Endodermal cell (in vitro differentiated cells): ENCODE measurements at regions not wholly inside any gene's neighbourhood (a gene's known extent, or its start where the extent isn't known, plus 50 kb on each side); places are given as distances from the start of the nearest gene placed in this dataset.

Source experiments
- DNase-seq: peaks from one replicate; pipeline ENCODE4 v3.0.0-alpha.2; 2017
- H3K27ac ChIP-seq: 2 replicates; pipeline ENCODE4 v1.5.1; 2013; ENCODE audit warnings: mild to moderate bottlenecking, low read depth, low read length, moderate library complexity
- H3K27me3 ChIP-seq: 2 replicates; pipeline ENCODE4 v1.6.1; 2013; ENCODE audit warnings: mild to moderate bottlenecking, low read length, moderate library complexity; ENCODE audit not compliant: insufficient read depth, control insufficient read depth, poor library complexity, severe bottlenecking
- H3K36me3 ChIP-seq: 2 replicates; pipeline ENCODE4 v1.7.0; 2013; ENCODE audit warnings: mild to moderate bottlenecking, low read length, moderate library complexity; ENCODE audit not compliant: control insufficient read depth, insufficient read depth
- H3K4me1 ChIP-seq: one replicate; pipeline ENCODE4 v1.7.0; 2013; ENCODE audit warnings: low read length; ENCODE audit not compliant: control insufficient read depth, insufficient read depth
- H3K4me3 ChIP-seq: 2 replicates; pipeline ENCODE4 v1.5.1; 2013; ENCODE audit warnings: mild to moderate bottlenecking, low read length, moderate library complexity
- H3K9ac ChIP-seq: 2 replicates; pipeline ENCODE4 v1.6.1; 2013; ENCODE audit warnings: mild to moderate bottlenecking, low read length, moderate library complexity; ENCODE audit not compliant: poor library complexity, severe bottlenecking; ENCODE audit errors: extremely low read depth
- H3K9me3 ChIP-seq: 2 replicates; pipeline ENCODE4 v1.6.1; 2013; ENCODE audit warnings: mild to moderate bottlenecking, low read length, moderate library complexity; ENCODE audit not compliant: control insufficient read depth
- H3K27ac Mint-ChIP-seq: 2 replicates; pipeline ENCODE4 v1.8.0; 2020; ENCODE audit warnings: mixed read lengths
- H3K27me3 Mint-ChIP-seq: 2 replicates; pipeline ENCODE4 v1.8.0; 2021; ENCODE audit warnings: mild to moderate bottlenecking, mixed read lengths; ENCODE audit not compliant: insufficient read depth
- H3K36me3 Mint-ChIP-seq: 2 replicates; pipeline ENCODE4 v1.8.0; 2020; ENCODE audit warnings: low read depth, mixed read lengths
- H3K4me1 Mint-ChIP-seq: 2 replicates; pipeline ENCODE4 v1.8.0; 2020; ENCODE audit warnings: mixed read lengths
- H3K4me3 Mint-ChIP-seq: 2 replicates; pipeline ENCODE4 v1.8.0; 2020; ENCODE audit warnings: mild to moderate bottlenecking, moderate library complexity, mixed read lengths
- H3K9me3 Mint-ChIP-seq: 2 replicates; pipeline ENCODE4 v1.8.0; 2020; ENCODE audit warnings: mild to moderate bottlenecking, mixed read lengths
- CTCF ChIP-seq: fragments of 200-600 bp; sonication (generic); conservative IDR thresholded peaks from 2 replicates; pipeline ENCODE4 v1.5.0; 2021; ENCODE audit warnings: antibody characterized with exemption, mild to moderate bottlenecking
- whole genome bisulfite sequencing, 2 experiments: methylation state at CpG; one replicate each; pipeline versions ENCODE4 v1.1.5 to v1.1.7; 2013; ENCODE audit warnings: missing lambda C conversion rate in 2 of 2, mixed read lengths in 1 of 2; ENCODE audit not compliant: insufficient coverage in 1 of 2, insufficient read length in 1 of 2; 5-methylcytosine and 5-hydroxymethylcytosine counted together

DNA sequence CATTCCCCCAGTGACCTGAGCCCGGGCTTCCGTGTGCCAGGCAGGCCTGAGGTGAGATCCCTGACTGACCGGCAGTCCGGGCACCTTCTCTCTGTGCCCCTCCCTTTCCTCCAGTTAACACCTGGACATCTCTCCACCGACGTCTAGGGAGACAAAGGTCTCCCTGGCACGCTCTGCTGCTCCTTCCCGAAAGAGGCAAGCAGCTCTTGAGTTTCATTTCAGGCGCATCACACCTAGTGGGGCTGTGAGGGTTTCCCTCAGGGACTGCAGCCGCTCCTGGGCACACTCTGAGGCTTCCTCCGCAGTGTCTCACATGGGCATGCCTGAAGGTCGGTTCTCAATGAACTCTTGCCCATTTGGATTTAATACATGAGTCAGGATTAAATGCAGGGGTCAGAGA, 322.7 kb downstream of the CTTN start:
- Mint-ChIP-seq H3K4me3 (no peak overlapping the region), H3K27me3 (no peaks in the 10 kb centered on the region), H3K27ac (no peak overlapping the region), H3K36me3 (no peaks in the 10 kb centered on the region), H3K9me3 (no peaks in the 10 kb centered on the region), H3K4me1 (peaks cover 3% of the 10 kb centered on the region)
- H3K27ac ChIP-seq: no peak overlapping the region
- no peak overlapping the region for H3K9ac ChIP-seq
- no peaks in the 10 kb centered on the region for H3K4me1 ChIP-seq
- no peak for DNase-seq
- WGBS, 2 experiments: 93 to 94% methylated on average over 8 to 12 of the region's 12 CpGs
- H3K27me3 ChIP-seq: no peaks in the 10 kb centered on the region
- no peak overlapping the region for H3K4me3 ChIP-seq
- no peak for TF ChIP-seq CTCF
- H3K36me3 ChIP-seq: no peaks in the 10 kb centered on the region
- H3K9me3 ChIP-seq: no peaks in the 10 kb centered on the region

DNA sequence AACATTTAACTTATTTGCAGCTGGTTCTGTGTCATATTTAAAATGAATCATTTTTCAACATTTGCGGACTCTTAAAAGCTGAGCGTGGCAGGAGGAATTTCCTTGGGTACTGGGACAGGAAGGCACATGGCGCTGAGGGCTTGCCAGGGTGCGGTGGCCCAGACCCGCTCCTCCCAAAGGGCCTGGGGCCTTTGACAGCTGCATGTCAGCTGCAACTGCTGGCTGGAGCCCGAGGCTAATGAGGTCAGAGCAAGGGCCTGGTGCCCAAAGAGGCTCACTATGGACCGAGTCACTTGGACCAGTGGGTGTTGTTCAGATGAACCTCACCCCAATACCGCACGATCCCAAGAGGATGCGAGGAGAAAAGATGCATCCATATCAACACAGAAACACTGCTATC, 326.9 kb downstream of the CTTN start:
- no peaks in the 10 kb centered on the region for H3K27me3 ChIP-seq
- no peak overlapping the region for H3K9ac ChIP-seq
- no peak overlapping the region for H3K27ac ChIP-seq
- no peak overlapping the region for H3K4me3 Mint-ChIP-seq
- DNase-seq: no peak
- H3K27me3 Mint-ChIP-seq: no peaks in the 10 kb centered on the region
- H3K9me3 Mint-ChIP-seq: peaks cover 3% of the 10 kb centered on the region
- H3K4me1 Mint-ChIP-seq: no peaks in the 10 kb centered on the region
- TF ChIP-seq CTCF: no peak
- WGBS, 2 experiments: 95 to 98% methylated on average over 9 to 10 of the region's 10 CpGs
- no peak overlapping the region for H3K27ac Mint-ChIP-seq
- H3K36me3 Mint-ChIP-seq: no peaks in the 10 kb centered on the region
- H3K36me3 ChIP-seq: no peaks in the 10 kb centered on the region
- no peaks in the 10 kb centered on the region for H3K4me1 ChIP-seq
- no peaks in the 10 kb centered on the region for H3K9me3 ChIP-seq
- no peak overlapping the region for H3K4me3 ChIP-seq

DNA sequence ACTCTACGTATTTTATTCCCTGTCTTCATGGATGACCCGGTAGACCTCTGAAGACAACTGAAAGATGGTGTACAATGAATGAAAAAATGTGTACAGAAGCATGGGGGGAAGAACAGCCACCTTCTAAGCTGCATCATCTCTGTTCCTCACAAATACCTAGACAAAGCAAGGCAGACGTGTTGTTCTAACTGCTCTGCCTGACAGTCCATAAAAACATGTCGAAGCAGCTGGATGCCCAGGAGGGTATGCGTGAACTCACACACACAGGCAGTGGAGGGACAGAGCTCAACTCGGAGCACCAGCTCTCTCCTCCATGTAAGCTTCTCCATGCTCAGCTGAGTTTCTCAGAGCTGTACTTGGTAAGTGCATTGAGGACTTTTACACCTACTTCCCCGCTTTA, 327.4 kb downstream of the CTTN start:
- Mint-ChIP-seq H3K4me1 (no peaks in the 10 kb centered on the region), H3K27me3 (no peaks in the 10 kb centered on the region), H3K36me3 (no peaks in the 10 kb centered on the region), H3K27ac (no peak overlapping the region), H3K4me3 (no peak overlapping the region), H3K9me3 (peaks cover 3% of the 10 kb centered on the region)
- Histone ChIP-seq H3K36me3 (no peaks in the 10 kb centered on the region), H3K9ac (no peak overlapping the region), H3K9me3 (no peaks in the 10 kb centered on the region), H3K4me1 (no peaks in the 10 kb centered on the region), H3K27me3 (no peaks in the 10 kb centered on the region), H3K27ac (no peak overlapping the region), H3K4me3 (no peak overlapping the region)
- WGBS, 2 experiments: 88 to 98% methylated on average over 4 to 7 of the region's 7 CpGs
- TF ChIP-seq CTCF: no peak
- no peak for DNase-seq
